Left kidney (tissue), 1 donor: ENCODE measurements at regions not wholly inside any gene's neighbourhood (a gene's known extent, or its start where the extent isn't known, plus 50 kb on each side); places are given as distances from the start of the nearest gene placed in this dataset.
"Not testable (repeated sequence)": the region's sequence is repeated elsewhere in the genome, so short reads cannot be mapped to it uniquely, and the experiment has no call there.

Experiments
- DNase-seq: peaks from one replicate; pipeline ENCODE4 v3.0.0-alpha.2; 2013

- no peak for DNase-seq
Measured at GRCh38 chr13:90003566-90003965, 1343.9 kb upstream of the MIR17HG start.

GRCh38 chr13:90008707-90009149 lies 1338.8 kb upstream of the MIR17HG start:
- no peak for DNase-seq

GRCh38 chr13:90014038-90014437 lies 1333.4 kb upstream of the MIR17HG start:
- DNase-seq = no peak

- no peak for DNase-seq
Measured at GRCh38 chr13:90015565-90016507, 1331.7 kb upstream of the MIR17HG start.

- DNase-seq = no peak
Measured at GRCh38 chr13:90016688-90017087, 1330.8 kb upstream of the MIR17HG start.

- no peak for DNase-seq
Measured at GRCh38 chr13:90020536-90021070, 1326.9 kb upstream of the MIR17HG start.

GRCh38 chr13:90027409-90027808 lies 1320.1 kb upstream of the MIR17HG start:
- DNase-seq = no peak

GRCh38 chr13:90032313-90032712 lies 1315.2 kb upstream of the MIR17HG start:
- no peak for DNase-seq

- no peak for DNase-seq
Measured at GRCh38 chr13:90032841-90033493, 1314.5 kb upstream of the MIR17HG start.

GRCh38 chr13:90039516-90039915 lies 1308.0 kb upstream of the MIR17HG start:
- DNase-seq = no peak

GRCh38 chr13:90047600-90047999 lies 1299.9 kb upstream of the MIR17HG start:
- no peak for DNase-seq

- DNase-seq = no peak
Measured at GRCh38 chr13:90049989-90050671, 1297.4 kb upstream of the MIR17HG start.

GRCh38 chr13:90055121-90055520 lies 1292.4 kb upstream of the MIR17HG start:
- no peak for DNase-seq

- DNase-seq = no peak
Measured at GRCh38 chr13:90055760-90056159, 1291.7 kb upstream of the MIR17HG start.

GRCh38 chr13:90064226-90064625 lies 1283.3 kb upstream of the MIR17HG start:
- DNase-seq = not testable (repeated sequence)

GRCh38 chr13:90068658-90069057 lies 1278.8 kb upstream of the MIR17HG start:
- no peak for DNase-seq

- no peak for DNase-seq
Measured at GRCh38 chr13:90070362-90070761, 1277.1 kb upstream of the MIR17HG start.

- no peak for DNase-seq
Measured at GRCh38 chr13:90070837-90071525, 1276.5 kb upstream of the MIR17HG start.

GRCh38 chr13:90084684-90085290 lies 1262.7 kb upstream of the MIR17HG start:
- no peak for DNase-seq

GRCh38 chr13:90089051-90089450 lies 1258.4 kb upstream of the MIR17HG start:
- no peak for DNase-seq

GRCh38 chr13:90091611-90092010 lies 1255.9 kb upstream of the MIR17HG start:
- DNase-seq = no peak
